Glutamatergic neuron (in vitro differentiated cells): ENCODE measurements at regions not wholly inside any gene's neighbourhood (a gene's known extent, or its start where the extent isn't known, plus 50 kb on each side); places are given as distances from the start of the nearest gene placed in this dataset.

Source experiments
- DNase-seq: peaks from one replicate; pipeline ENCODE4 v3.0.0; 2022
- H3K27ac Mint-ChIP-seq: one replicate; pipeline ENCODE4 v1.8.0; 2020; ENCODE audit warnings: mild to moderate bottlenecking, mixed read lengths, inconsistent platforms; ENCODE audit not compliant: unreplicated experiment
- H3K27me3 Mint-ChIP-seq: one replicate; pipeline ENCODE4 v1.8.0; 2020; ENCODE audit warnings: mild to moderate bottlenecking, moderate library complexity, mixed read lengths, inconsistent platforms; ENCODE audit not compliant: unreplicated experiment
- H3K36me3 Mint-ChIP-seq: one replicate; pipeline ENCODE4 v1.8.0; 2020; ENCODE audit warnings: mild to moderate bottlenecking, mixed read lengths, inconsistent platforms; ENCODE audit not compliant: unreplicated experiment
- H3K4me1 Mint-ChIP-seq: one replicate; pipeline ENCODE4 v1.8.0; 2020; ENCODE audit warnings: mild to moderate bottlenecking, low read depth, mixed read lengths, inconsistent platforms; ENCODE audit not compliant: unreplicated experiment
- H3K4me3 Mint-ChIP-seq: one replicate; pipeline ENCODE4 v1.8.0; 2020; ENCODE audit warnings: mild to moderate bottlenecking, mixed read lengths, inconsistent platforms; ENCODE audit not compliant: unreplicated experiment
- H3K9me3 Mint-ChIP-seq: one replicate; pipeline ENCODE4 v1.8.0; 2020; ENCODE audit warnings: mild to moderate bottlenecking, moderate library complexity, mixed read lengths, inconsistent platforms; ENCODE audit not compliant: unreplicated experiment
- TF ChIP-seq, protein P1 (sequence below): fragments of 200-600 bp; sonication (generic); IDR thresholded peaks from one replicate; pipeline ENCODE4 v1.5.0; 2021; ENCODE audit not compliant: partially characterized antibody, unreplicated experiment

DNA sequence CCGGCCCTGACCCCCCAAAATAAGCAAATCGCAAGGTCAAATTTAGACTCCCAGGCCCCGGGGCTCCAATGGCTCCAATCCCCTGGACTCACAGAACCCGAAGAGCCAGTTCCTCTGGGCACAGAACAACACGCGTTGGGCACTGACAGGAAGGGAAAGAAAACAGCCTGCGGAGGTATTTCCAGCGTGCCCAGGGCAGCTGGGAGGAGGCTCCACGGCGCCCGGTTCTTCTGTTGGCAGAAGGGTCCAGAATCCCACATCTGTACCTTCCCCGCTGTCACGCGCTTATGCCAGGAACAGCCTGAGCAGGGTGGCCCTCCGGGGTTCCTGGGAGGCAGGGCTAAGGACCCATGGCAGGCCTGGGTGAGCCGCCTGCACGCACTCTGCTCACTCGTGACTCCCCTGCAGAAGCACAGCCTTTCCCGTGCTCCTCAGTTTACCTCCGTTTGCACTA, 85.5 kb downstream of the RIPK4 start:
- TF ChIP-seq, protein P1, sequence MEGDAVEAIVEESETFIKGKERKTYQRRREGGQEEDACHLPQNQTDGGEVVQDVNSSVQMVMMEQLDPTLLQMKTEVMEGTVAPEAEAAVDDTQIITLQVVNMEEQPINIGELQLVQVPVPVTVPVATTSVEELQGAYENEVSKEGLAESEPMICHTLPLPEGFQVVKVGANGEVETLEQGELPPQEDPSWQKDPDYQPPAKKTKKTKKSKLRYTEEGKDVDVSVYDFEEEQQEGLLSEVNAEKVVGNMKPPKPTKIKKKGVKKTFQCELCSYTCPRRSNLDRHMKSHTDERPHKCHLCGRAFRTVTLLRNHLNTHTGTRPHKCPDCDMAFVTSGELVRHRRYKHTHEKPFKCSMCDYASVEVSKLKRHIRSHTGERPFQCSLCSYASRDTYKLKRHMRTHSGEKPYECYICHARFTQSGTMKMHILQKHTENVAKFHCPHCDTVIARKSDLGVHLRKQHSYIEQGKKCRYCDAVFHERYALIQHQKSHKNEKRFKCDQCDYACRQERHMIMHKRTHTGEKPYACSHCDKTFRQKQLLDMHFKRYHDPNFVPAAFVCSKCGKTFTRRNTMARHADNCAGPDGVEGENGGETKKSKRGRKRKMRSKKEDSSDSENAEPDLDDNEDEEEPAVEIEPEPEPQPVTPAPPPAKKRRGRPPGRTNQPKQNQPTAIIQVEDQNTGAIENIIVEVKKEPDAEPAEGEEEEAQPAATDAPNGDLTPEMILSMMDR: no peak
- no peak for DNase-seq
- Mint-ChIP-seq H3K9me3 (peaks cover 5% of the 10 kb centered on the region), H3K27me3 (peaks cover 9% of the 10 kb centered on the region), H3K27ac (peak overlapping the region; percentile 22), H3K36me3 (no peaks in the 10 kb centered on the region), H3K4me1 (peaks cover 6% of the 10 kb centered on the region), H3K4me3 (no peak overlapping the region)

DNA sequence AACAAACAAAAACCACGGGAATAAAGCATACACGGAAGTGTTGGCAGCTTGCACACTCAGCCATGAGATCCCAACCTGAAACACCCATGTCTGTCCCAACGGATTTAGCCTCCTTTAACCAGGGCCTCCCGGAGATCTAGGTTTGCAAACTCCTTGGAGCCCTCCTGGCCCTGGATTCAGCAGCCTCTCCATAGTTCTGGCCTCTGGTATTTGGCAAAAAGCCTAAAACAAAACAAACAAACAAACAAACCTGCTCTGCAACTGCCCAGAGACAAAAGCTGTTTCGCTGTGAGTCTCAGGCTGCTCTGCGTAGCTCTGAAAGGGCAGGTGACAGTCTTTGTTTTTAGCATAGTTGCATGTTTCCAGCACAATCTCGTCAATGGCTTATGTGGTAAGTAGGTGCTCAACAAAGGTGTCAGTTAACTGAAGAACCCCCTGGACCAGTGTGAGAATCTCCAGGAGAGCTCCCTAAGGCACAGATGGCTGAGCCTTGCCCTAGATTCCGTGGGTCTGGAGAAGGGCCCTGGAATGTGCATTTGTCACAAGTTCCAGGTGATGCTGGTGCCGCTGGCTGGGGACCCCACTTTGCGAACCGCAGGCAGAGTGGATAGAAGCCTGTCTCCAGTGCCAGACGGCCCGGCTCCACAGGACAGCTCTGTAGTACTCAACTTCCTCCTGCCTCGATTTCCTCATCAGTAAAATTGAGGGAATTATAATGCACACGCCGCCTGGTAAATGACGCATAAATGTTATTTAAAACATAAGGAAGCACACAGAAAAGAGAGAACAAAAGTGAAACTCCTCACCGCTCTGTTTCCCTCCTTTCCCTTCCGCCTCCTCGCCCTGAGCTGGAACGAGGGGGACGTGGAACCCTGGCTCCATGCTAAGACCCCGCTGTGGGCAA, 86.2 kb downstream of the RIPK4 start:
- Mint-ChIP-seq H3K9me3 (peaks cover 5% of the 10 kb centered on the region), H3K27ac (no peak overlapping the region), H3K4me1 (peaks cover 5% of the 10 kb centered on the region), H3K36me3 (no peaks in the 10 kb centered on the region), H3K27me3 (peaks cover 7% of the 10 kb centered on the region), H3K4me3 (no peak overlapping the region)
- TF ChIP-seq, protein P1: no peak
- DNase-seq: no peak

DNA sequence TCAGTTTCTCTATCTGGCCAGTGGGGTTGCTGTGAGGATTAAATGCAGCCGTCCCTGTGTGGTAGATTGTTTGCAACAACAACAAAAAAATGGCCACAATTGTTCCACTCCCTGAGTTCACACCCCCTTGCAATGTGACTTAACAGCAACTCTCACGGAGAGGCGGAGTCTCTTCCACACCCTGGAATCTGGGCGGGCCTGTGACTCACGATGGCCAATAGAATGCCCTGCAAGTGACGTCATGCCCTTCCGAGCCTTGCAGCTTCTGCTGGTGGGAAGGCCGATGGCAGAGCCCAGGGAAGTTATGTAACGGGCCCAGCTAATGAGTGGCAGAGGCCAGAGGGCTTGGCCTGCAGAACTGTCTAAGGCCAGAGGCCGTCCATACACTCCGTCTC, 87.9 kb downstream of the RIPK4 start:
- peaks cover 5% of the 10 kb centered on the region for H3K9me3 Mint-ChIP-seq

DNA sequence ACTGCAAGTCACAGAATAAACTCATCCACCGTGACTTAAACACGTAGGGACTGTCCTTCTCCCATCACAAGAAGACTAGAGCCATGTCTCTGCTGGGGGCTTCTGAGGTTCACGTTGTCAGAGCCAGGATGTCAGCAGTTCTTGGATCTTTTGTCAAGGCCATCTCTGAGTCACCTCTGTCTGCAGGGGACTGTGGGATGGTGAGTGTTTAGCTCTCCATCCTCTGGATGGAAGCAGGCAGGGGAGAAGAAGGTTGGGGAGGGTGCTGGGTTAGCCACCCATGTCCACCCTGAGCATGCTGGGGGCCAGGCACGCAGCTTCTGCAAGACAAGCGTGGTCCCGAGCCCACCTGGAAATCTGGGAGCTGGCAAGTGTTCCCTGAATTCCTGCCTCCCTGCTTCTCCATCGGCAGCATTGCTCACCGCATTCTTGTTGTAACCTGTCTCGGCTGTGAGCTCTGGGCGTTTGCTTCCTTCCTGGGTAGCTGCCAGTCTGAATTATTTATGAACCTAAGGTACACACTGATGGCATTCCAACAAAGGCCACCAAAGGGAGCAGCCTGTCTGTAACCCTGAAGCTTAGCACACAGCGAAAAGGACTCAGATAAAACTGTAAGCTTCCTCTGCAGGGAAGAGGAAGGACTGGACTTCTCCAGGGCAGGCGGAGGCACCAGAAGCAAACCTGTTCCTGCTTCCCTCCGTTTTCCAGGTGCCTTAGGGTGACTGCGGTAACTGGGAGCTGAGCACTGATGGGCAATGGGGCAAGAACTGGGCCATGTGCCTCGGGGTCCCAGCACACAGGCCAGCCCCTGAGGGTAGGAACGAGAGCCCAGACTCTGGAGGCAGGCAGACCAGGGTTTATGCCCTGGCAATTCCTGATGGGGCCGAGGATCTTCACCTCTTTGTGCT, 88.6 kb downstream of the RIPK4 start:
- Mint-ChIP-seq H3K27me3 (peaks cover 7% of the 10 kb centered on the region), H3K4me3 (no peak overlapping the region), H3K4me1 (peaks cover 5% of the 10 kb centered on the region), H3K36me3 (no peaks in the 10 kb centered on the region), H3K9me3 (peaks cover 5% of the 10 kb centered on the region), H3K27ac (no peak overlapping the region)
- no peak for DNase-seq
- TF ChIP-seq, protein P1: no peak

More for the DNA sequence above, 87.9 kb downstream of the RIPK4 start:
- Mint-ChIP-seq H3K27me3 (peaks cover 7% of the 10 kb centered on the region), H3K27ac (no peak overlapping the region), H3K4me3 (no peak overlapping the region), H3K36me3 (no peaks in the 10 kb centered on the region), H3K4me1 (peaks cover 5% of the 10 kb centered on the region)
- TF ChIP-seq, protein P1: no peak
- DNase-seq: peak; percentile 75
